GM12864 (cell line): ENCODE measurements at regions not wholly inside any gene's neighbourhood (a gene's known extent, or its start where the extent isn't known, plus 50 kb on each side); places are given as distances from the start of the nearest gene placed in this dataset.

Experiments
- DNase-seq: peaks from one replicate; pipeline ENCODE4 v3.0.0-alpha.2; 2011; ENCODE audit warnings: low read depth
- H3K4me3 ChIP-seq: 2 replicates; pipeline ENCODE4 v1.5.1; 2011; ENCODE audit warnings: mild to moderate bottlenecking, low read depth, low read length, control low read depth
- TF ChIP-seq, protein P1 (sequence below): IDR thresholded peaks from 2 replicates; pipeline ENCODE4 v1.5.1; 2011; ENCODE audit warnings: low read depth, mild to moderate bottlenecking, moderate library complexity, low read length, control low read depth, inconsistent platforms; ENCODE audit errors: missing control alignments

DNA sequence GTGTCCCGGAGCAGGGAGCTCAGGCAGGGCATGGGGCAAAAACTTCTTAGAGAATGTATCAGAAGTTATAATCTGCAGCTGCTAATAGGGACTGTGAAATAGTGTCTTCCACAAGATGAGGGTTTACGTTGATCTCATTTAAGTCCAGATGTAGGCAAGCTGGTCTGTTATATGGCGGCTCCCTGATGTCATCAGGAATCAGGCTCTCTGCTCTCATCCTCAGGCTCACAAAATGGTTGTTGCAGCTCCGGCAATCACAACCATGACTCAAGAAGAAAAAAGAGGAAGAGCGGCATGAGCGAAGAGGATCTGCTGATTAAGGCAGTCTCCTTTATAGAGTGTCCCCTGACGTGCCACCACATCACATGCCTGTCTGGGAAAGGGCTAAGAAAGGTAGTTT lies 191.3 kb downstream of the KLF5 start:
- no peak for DNase-seq
- H3K4me3 ChIP-seq, result no peak overlapping the region
- TF ChIP-seq, protein P1, sequence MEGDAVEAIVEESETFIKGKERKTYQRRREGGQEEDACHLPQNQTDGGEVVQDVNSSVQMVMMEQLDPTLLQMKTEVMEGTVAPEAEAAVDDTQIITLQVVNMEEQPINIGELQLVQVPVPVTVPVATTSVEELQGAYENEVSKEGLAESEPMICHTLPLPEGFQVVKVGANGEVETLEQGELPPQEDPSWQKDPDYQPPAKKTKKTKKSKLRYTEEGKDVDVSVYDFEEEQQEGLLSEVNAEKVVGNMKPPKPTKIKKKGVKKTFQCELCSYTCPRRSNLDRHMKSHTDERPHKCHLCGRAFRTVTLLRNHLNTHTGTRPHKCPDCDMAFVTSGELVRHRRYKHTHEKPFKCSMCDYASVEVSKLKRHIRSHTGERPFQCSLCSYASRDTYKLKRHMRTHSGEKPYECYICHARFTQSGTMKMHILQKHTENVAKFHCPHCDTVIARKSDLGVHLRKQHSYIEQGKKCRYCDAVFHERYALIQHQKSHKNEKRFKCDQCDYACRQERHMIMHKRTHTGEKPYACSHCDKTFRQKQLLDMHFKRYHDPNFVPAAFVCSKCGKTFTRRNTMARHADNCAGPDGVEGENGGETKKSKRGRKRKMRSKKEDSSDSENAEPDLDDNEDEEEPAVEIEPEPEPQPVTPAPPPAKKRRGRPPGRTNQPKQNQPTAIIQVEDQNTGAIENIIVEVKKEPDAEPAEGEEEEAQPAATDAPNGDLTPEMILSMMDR, result no peak

- no peak for DNase-seq
- TF ChIP-seq, protein P1, result no peak
- no peak overlapping the region for H3K4me3 ChIP-seq
These were observed 190.1 kb downstream of the KLF5 start for GRCh38 chr13:73248711-73249580.

- no peak for DNase-seq
- no peak overlapping the region for H3K4me3 ChIP-seq
- TF ChIP-seq, protein P1, result no peak
These were observed 189.3 kb downstream of the KLF5 start for GRCh38 chr13:73248154-73248553.

DNA sequence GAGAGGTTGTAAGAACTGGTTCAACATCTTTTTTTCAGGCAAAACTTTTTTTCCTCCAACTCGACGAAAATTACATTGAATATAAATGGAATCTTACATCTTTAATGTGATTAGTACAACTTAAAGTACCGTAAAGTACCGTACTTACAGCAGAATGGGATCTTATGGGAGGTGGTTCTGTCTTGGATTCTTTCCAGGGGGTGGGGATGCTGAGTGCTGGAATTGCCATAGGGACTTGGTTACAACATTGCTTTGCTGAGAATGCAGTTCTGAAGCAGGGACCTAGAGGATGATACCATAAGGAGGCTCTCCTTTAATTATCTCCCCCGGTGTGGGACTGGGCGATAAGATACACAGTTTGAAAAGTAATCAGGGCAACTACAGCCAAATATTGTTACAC lies 186.4 kb downstream of the KLF5 start:
- no peak overlapping the region for H3K4me3 ChIP-seq
- TF ChIP-seq, protein P1, result no peak
- no peak for DNase-seq

DNA sequence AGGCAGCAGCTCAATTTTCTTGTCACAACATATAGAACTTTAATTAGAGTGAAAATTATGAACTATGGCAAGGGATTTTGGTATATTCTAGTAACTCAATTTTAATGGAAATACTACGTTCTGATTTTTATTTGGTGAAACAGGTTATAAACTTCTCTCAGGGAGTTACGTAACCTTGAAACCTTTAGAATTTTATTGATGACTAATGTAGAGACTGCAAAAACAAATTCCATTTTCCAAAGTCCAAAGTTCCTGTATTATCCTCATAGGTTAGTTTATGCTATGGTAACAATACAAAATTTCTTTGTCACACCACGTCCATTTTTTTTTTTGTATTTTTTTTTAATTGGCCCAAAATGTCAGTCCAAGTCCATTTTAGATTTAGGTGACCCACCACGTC lies 185.7 kb downstream of the KLF5 start:
- TF ChIP-seq, protein P1, result no peak
- H3K4me3 ChIP-seq, result no peak overlapping the region
- DNase-seq, result no peak

DNA sequence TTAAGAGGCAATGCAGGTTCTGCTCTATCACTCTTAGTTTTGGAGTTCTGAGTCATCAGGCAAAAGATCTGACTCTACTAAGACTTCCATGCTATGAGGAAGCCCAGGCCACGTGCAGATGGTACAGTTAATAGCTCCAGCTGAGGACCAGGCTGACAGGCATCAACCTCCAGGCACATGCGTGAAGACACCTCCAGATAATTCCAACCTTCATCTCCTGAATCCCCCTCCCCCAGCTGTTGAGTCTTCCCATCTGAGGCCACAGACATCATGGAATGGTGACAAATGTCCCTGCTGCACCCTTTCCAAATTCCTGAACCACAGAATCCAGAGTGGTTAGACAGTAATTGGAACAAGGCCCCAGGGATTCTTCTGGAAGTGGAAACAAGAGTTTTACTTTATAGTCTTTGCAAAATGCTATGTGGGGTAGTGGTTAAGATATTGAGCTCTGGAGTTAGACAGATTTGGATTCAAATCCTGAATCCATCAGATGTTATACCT lies 183.8 kb downstream of the KLF5 start:
- no peak overlapping the region for H3K4me3 ChIP-seq
- TF ChIP-seq, protein P1, result no peak
- DNase-seq, result no peak

DNA sequence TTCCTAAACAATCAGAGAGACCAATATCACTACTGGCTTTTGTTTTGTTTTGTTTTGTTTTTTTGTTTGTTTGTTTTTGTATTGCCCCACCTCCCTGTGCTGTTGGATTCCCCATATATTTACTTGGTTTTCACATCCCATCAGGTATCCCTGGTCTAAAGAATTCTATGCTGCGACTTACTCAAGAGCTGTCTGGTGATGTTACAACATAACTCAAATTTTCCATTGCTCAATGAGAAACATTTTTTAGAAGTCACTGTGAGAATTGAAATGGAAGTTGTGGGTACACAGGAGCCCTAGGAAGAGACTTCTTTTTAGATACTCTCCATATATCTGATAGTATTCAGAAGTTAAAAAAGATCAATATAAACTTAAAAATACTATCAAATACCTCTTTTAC lies 181.4 kb downstream of the KLF5 start:
- DNase-seq, result no peak
- TF ChIP-seq, protein P1, result no peak

More for the DNA sequence above, 181.4 kb downstream of the KLF5 start:
- H3K4me3 ChIP-seq, result no peak overlapping the region
